GM19035 (cell line): ENCODE measurements at regions not wholly inside any gene's neighbourhood (a gene's known extent, or its start where the extent isn't known, plus 50 kb on each side); places are given as distances from the start of the nearest gene placed in this dataset.

Experiments used
- ATAC-seq: cut with Tn5 transposase; IDR thresholded peaks from one replicate; pipeline ENCODE4 v1.9.1; 2021; ENCODE audit not compliant: unreplicated experiment

DNA sequence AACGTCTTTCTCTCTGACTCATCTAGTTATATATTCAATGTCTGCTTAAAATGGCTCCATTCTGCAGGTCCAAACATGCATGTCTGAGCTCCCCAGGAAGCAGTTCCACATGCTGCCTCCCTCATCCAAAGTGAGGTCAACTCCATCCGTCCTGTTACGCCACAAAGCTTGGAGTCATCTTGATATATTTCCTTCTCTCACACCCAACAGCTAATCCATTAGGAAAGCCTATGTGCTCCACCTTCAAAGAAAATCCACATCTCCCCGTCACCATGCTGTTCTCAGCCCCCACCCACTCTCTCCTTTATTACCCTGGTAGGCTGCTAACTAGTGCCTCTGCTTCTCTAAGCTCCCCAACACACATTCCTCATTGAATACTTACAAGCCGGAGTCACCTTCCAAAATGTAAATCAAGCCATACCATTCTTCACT lies 130.2 kb upstream of the SYNDIG1 start:
- ATAC-seq: no peak

DNA sequence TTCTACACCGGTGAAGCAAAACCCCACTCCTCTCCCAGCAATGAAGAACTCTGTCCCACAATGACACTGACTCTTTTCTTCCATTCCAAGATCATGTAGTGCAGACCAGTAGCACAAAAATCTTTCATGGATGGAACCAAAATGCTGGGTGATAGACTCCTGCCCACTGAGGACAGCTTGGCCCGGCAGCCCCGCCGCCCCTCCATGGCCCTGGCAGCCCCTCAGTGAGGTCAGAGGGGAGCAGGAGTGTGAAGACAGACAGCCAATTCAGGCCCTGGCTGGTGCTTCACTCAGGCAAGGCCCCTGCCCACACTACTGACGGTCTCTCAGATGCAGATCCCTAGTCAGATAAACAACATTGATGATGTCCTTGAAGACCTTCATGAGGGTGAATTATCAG lies 131.9 kb upstream of the SYNDIG1 start:
- ATAC-seq: no peak

DNA sequence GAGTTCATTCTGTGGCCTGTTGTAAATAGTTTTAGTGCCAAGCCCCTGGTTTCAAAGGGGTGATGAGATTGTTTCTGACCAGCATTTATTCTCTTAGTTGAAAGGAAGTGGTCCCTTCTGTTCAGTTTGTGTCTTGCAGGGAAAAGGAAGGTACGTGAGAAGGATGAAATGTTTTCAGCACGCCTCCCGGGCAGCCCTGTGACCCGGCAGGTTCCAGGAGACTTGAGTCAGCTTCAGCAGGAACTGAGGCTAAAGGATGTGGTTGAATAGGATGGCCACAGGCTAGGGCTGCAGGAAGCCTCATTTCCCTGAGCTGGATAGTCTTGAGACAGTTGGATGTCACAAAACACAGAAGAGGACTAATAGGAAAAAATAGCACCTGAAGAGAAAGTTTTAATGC lies 132.4 kb upstream of the SYNDIG1 start:
- ATAC-seq: no peak

- no peak for ATAC-seq
These were observed 134.6 kb upstream of the SYNDIG1 start for GRCh38 chr20:24334830-24335229.

DNA sequence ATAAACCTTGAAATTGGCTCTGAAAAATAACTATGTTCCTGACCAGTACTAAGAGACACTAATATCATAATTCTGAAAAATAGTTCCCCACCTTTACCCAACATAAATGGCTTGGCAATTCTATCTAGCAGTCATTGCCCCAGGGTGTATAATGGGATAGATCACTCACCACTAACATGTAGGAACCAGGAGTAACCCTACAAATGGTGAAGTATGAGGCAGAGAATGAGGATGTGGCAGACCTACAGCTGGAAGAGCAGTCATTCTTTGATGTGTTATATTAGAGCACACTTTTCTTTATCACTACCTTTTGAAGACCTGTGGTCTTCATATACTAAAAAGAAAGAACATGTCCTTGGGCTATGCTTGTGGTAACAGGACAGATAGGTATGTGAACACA lies 136.5 kb upstream of the SYNDIG1 start:
- ATAC-seq: no peak

GRCh38 chr20:24331939-24332338 lies 137.5 kb upstream of the SYNDIG1 start:
- no peak for ATAC-seq

DNA sequence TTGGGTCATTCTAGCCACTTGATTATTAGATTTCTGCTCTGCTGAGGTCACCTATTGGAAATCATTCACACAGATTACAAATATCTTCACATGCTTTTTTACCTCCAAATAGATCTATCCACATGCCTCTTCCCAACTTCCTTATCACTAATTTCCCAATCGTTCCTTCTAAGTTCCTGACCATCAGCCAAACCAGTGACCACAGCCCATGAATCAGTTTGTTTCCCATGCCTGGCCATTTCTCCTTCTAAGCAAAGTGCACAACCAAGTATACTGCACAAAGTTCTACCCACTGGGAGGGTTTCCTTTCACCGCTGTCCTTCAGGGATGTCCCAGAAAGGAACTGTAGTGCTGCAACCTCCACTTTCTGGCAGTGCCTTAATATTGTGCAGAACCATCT lies 140.5 kb upstream of the SYNDIG1 start:
- ATAC-seq: no peak

DNA sequence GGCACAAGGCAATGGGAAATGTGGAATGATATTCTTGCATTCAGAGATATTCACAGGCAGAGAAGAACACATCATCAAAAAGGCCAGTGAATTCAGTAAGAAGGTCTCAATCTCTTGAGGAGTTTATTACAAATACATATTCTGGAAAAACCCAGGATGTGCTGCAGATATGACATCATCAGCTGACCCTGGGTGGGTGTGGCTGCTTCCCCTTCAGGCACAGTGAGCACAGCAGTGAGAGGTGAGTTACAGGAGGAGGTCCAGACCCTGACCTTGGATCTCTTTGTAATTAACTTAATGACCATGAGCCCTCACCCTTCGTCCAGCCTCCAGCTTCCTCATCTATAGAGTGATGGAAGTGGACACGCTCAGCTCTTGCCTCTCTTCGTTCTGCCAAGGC lies 147.5 kb upstream of the SYNDIG1 start:
- no peak for ATAC-seq

- no peak for ATAC-seq
These were observed 150.7 kb upstream of the SYNDIG1 start for GRCh38 chr20:24318569-24319352.

GRCh38 chr20:24317224-24317623 lies 152.2 kb upstream of the SYNDIG1 start:
- ATAC-seq: no peak

DNA sequence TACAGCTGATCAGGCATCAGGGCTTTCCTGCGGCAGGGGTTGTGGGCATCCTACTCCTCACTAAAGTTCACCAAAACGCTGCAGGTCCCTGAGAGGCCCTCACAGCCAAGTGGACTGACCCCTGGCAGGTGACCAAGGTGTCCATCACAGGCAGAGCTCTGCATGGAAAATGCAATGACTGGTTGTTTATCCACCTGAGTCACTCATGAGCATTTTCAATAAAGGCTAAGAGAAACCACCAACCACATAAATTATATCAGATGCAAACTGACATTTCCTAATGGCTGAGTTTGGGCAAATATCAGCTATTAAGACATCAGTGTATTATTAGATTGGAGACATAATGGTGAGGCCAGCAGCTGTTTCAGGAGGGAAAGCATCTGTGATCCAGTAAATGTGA lies 152.7 kb upstream of the SYNDIG1 start:
- ATAC-seq: no peak

DNA sequence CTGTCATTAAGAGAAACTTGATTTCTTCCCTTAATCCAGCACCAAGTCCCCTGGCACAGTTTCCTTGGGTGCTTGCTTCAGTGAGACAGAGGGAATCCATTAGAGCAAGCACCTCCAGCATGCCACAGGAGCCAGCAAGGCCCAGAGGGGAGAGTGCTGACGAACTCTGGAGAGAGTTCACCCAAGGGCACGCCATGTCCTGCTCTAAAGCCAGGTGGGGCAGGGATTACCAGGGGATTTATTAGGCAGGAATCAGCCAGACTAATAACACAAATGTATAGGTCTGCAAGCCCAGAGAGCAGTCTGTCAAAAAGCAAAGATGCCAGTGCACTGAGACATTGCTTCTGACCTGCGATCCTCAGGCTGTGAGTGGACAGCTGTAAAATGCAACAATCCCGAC lies 155.4 kb upstream of the SYNDIG1 start:
- ATAC-seq: no peak

DNA sequence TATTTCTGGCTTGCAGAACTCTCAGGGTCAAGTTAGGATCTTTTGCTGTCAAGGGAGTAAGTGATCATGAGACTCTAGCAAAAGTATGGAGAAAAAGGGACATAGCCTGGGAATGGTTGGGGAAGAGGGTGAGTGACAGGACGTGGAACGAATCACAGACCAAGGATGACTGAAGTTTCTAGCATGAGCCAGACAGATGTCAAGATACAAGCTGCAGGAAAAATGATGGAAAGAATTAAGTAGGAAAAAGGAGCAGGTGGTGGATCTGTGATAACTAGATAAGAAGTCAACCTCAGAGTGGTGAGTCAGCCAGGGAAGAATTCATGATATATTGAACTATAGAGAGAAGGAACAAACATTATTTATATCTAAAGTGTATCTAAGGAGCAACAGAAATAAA lies 159.8 kb upstream of the SYNDIG1 start:
- ATAC-seq: no peak

DNA sequence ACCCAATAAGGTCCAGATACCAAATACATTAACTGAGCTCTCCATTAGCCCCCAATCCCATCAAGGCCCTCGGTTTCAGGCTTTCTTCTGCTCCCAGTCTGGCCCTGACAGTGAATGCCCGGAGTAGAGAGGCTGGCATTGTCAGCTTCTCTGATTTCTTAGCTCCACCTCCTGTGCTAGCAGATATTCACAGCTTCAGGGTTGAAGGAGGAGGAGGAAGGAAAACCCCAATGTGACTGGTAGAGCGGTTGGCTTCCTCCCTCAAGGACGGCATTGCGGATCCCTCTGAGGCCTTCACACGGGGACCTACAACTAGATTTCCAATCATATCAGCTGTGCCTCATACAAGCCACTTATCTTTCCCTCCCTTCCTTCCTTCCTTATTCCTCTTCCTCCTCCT lies 164.1 kb upstream of the SYNDIG1 start:
- ATAC-seq: no peak

- ATAC-seq: no peak
These were observed 165.1 kb upstream of the SYNDIG1 start for GRCh38 chr20:24304291-24304690.

- ATAC-seq: no peak
These were observed 165.8 kb upstream of the SYNDIG1 start for GRCh38 chr20:24303393-24304170.

DNA sequence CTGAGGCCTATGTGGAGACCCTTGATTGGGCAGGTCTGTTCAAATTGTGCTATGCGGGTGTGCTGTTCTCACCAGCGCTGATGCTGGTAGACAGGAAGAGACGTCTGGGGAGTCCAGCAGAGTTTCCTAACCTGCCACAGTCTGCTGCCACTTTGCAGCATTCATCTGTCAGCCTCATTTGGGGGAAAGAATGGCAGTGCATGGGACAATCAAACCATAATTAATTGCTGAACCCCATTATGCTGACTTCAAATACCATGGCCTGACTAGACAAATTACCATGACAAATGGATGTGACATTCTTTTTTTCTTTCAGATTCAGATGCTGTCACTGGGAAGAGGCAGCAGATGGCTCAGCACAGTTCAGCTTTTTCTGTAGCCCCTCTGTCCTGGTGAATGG lies 171.4 kb upstream of the SYNDIG1 start:
- ATAC-seq: no peak

- ATAC-seq: no peak
These were observed 172.8 kb upstream of the SYNDIG1 start for GRCh38 chr20:24296477-24297261.

- no peak for ATAC-seq
These were observed 178.4 kb upstream of the SYNDIG1 start for GRCh38 chr20:24291014-24291413.

DNA sequence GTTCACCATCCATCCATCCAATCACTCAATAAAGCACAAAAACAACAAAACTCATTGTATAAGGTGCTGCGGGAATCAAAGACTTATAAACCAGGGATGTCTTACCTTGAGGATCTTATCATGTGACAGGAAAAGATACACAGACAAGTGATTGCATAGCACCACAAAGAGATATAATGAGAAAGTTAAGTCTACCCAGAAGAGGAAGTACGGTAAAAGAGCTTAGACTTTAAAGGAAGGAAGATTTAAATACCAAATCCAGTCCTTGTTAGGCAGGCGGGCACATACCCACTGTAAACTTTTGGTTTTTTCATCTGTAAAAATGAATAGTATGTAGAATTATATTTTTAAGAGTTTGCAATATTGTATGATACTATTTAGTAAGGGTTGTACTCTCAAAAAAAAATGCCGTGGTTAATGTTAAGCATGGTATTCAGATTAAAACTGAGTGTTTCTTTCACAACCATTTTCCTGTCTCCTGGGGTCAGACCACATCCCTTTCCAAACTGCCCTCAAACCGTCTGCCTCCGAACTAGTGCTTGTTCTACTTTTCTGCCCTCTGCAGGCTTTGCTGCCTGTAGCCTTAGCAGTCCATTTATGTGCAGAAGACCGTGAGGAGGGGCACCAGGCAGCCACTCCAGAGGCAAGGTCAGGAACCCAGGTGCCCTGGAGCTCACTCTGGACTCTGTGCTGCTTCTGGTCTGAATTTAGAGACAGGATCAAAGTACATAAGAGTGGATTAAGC lies 179.5 kb upstream of the SYNDIG1 start:
- ATAC-seq: no peak

DNA sequence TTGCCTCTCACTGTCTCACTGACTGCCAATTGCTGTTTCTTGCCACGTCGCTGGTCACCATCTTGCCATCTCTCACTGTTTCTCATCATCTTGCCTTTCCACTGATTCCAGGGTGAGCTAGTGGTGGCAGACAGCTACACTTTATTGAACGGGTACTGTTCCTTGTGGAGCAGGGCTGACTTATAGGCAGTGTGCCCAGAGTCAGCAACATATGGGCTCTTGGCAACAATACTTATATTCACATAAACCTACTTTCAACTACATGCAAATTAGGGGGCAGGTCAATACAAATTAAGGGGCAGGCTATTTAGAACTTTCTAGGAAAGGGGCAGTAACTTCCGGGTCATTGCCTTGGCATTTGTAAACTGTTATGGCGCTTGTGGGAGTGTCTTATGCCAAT lies 186.2 kb upstream of the SYNDIG1 start:
- no peak for ATAC-seq
